GM18511 (cell line): ENCODE measurements at regions not wholly inside any gene's neighbourhood (a gene's known extent, or its start where the extent isn't known, plus 50 kb on each side); places are given as distances from the start of the nearest gene placed in this dataset.

Experiments
- ATAC-seq: cut with Tn5 transposase; IDR thresholded peaks from one replicate; pipeline ENCODE4 v1.9.1; 2021; ENCODE audit warnings: mild to moderate bottlenecking, moderate library complexity; ENCODE audit not compliant: unreplicated experiment

- no peak for ATAC-seq
These were observed 155.1 kb upstream of the CAMK1G start for GRCh38 chr1:209428241-209428921.

- no peak for ATAC-seq
These were observed 153.9 kb upstream of the CAMK1G start for GRCh38 chr1:209429611-209430010.

- ATAC-seq = no peak
These were observed 153.4 kb upstream of the CAMK1G start for GRCh38 chr1:209430107-209430506.

- no peak for ATAC-seq
These were observed 152.7 kb upstream of the CAMK1G start for GRCh38 chr1:209430821-209431259.

- ATAC-seq = no peak
These were observed 152.1 kb upstream of the CAMK1G start for GRCh38 chr1:209431402-209431801.

GRCh38 chr1:209431813-209432442 is 151.6 kb upstream of the CAMK1G start:
- no peak for ATAC-seq

- ATAC-seq = no peak
These were observed 151.1 kb upstream of the CAMK1G start for GRCh38 chr1:209432443-209432825.

- no peak for ATAC-seq
These were observed 149.9 kb upstream of the CAMK1G start for GRCh38 chr1:209433649-209434031.

- ATAC-seq = no peak
These were observed 149.4 kb upstream of the CAMK1G start for GRCh38 chr1:209434066-209434465.

GRCh38 chr1:209434631-209435217 is 148.8 kb upstream of the CAMK1G start:
- ATAC-seq = no peak

GRCh38 chr1:209435654-209436566 is 147.6 kb upstream of the CAMK1G start:
- ATAC-seq = peak; percentile 88

- no peak for ATAC-seq
These were observed 143.7 kb upstream of the CAMK1G start for GRCh38 chr1:209439828-209440227.

GRCh38 chr1:209443361-209443931 is 140.1 kb upstream of the CAMK1G start:
- no peak for ATAC-seq

- no peak for ATAC-seq
These were observed 139.4 kb upstream of the CAMK1G start for GRCh38 chr1:209443975-209444651.

- no peak for ATAC-seq
These were observed 138.6 kb upstream of the CAMK1G start for GRCh38 chr1:209444961-209445360.

GRCh38 chr1:209445576-209445975 is 137.9 kb upstream of the CAMK1G start:
- ATAC-seq = no peak

- no peak for ATAC-seq
These were observed 137.2 kb upstream of the CAMK1G start for GRCh38 chr1:209446356-209446755.

GRCh38 chr1:209454340-209454994 is 129.0 kb upstream of the CAMK1G start:
- no peak for ATAC-seq

GRCh38 chr1:209455145-209455544 is 128.4 kb upstream of the CAMK1G start:
- ATAC-seq = no peak
